WTC11 (cell line): ENCODE measurements at regions not wholly inside any gene's neighbourhood (a gene's known extent, or its start where the extent isn't known, plus 50 kb on each side); places are given as distances from the start of the nearest gene placed in this dataset.

Experiments
- ATAC-seq: fragments of 200-7000 bp; cut with Tn5 transposase; 2 replicates; pipeline ENCODE4 v1.10.0; 2021; ENCODE audit warnings: mild to moderate bottlenecking, moderate library complexity
- CTCF ChIA-PET: fragments of 300-600 bp; sonication (Branson Sonifier 250); formaldehyde crosslinking; loops from one replicate; lab custom pipeline; 2021; ENCODE audit warnings: antibody characterized with exemption; lab: Charles Lee
- POLR2A ChIA-PET: fragments of 350-600 bp; sonication (Branson Sonifier 250); formaldehyde crosslinking; loops from one replicate; lab custom pipeline; 2021; ENCODE audit warnings: antibody characterized with exemption; lab: Charles Lee
- DNase-seq: peaks from one replicate; pipeline ENCODE4 v3.0.0; 2021; ENCODE audit warnings: low spot score
- H3K27ac Mint-ChIP-seq: 2 replicates; pipeline ENCODE4 v1.8.0; 2021; ENCODE audit warnings: mixed read lengths
- H3K27me3 Mint-ChIP-seq: 2 replicates; pipeline ENCODE4 v1.8.0; 2021; ENCODE audit warnings: low read depth, mild to moderate bottlenecking, moderate library complexity, mixed read lengths
- H3K36me3 Mint-ChIP-seq: 2 replicates; pipeline ENCODE4 v1.8.0; 2021; ENCODE audit warnings: mixed read lengths
- H3K4me1 Mint-ChIP-seq: 2 replicates; pipeline ENCODE4 v1.8.0; 2022; ENCODE audit warnings: mixed read lengths
- H3K4me3 Mint-ChIP-seq: 2 replicates; pipeline ENCODE4 v1.8.0; 2021; ENCODE audit warnings: mild to moderate bottlenecking, moderate library complexity, mixed read lengths
- H3K9me3 Mint-ChIP-seq: 2 replicates; pipeline ENCODE4 v1.8.0; 2021; ENCODE audit warnings: mixed read lengths
- ATF2 ChIP-seq: sonication (generic); formaldehyde crosslinking; IDR thresholded peaks from 2 replicates; pipeline ENCODE4 v1.8.1; 2022; ENCODE audit warnings: low read depth, missing genetic modification reagents, borderline replicate concordance
- CREB1 ChIP-seq: sonication (generic); formaldehyde crosslinking; IDR thresholded peaks from 2 replicates; pipeline ENCODE4 v1.8.0; 2023; ENCODE audit warnings: mild to moderate bottlenecking, missing genetic modification reagents
- CTCF ChIP-seq: fragments of 200-600 bp; IDR thresholded peaks from 2 replicates; pipeline ENCODE4 v1.8.0; 2022; ENCODE audit warnings: antibody characterized with exemption
- E2F1 ChIP-seq: sonication (generic); formaldehyde crosslinking; IDR thresholded peaks from 2 replicates; pipeline ENCODE4 v1.8.0; 2022; ENCODE audit warnings: mild to moderate bottlenecking, missing genetic modification reagents
- FOXK1 ChIP-seq: sonication (generic); formaldehyde crosslinking; IDR thresholded peaks from 2 replicates; pipeline ENCODE4 v1.8.0; 2022; ENCODE audit warnings: mild to moderate bottlenecking, moderate library complexity, missing genetic modification reagents
- IRF1 ChIP-seq: sonication (generic); formaldehyde crosslinking; IDR thresholded peaks from 2 replicates; pipeline ENCODE4 v1.8.0; 2023; ENCODE audit warnings: missing genetic modification reagents
- JAZF1 ChIP-seq: fragments of 250-450 bp; sonication (Bioruptor Pico); IDR thresholded peaks from 2 replicates; pipeline ENCODE4 v1.9.0; 2021; ENCODE audit warnings: moderate library complexity, mild to moderate bottlenecking, inconsistent platforms
- MXD4 ChIP-seq: fragments of 250-450 bp; sonication (Bioruptor Pico); IDR thresholded peaks from 2 replicates; pipeline ENCODE4 v1.8.0; 2021; ENCODE audit warnings: mild to moderate bottlenecking, moderate library complexity, borderline replicate concordance
- NR3C1 ChIP-seq: sonication (generic); formaldehyde crosslinking; conservative IDR thresholded peaks from 2 replicates; pipeline ENCODE4 v1.8.1; 2023; ENCODE audit warnings: low read depth, mild to moderate bottlenecking, missing genetic modification reagents
- RORB ChIP-seq: fragments of 250-450 bp; sonication (Bioruptor Pico); IDR thresholded peaks from 2 replicates; pipeline ENCODE4 v1.9.0; 2021; ENCODE audit warnings: mild to moderate bottlenecking
- SP1 ChIP-seq: sonication (generic); formaldehyde crosslinking; conservative IDR thresholded peaks from 2 replicates; pipeline ENCODE4 v1.8.1; 2022; ENCODE audit warnings: missing genetic modification reagents

- peak; percentile 75 for DNase-seq
- no peaks in the 10 kb centered on the region for H3K36me3 Mint-ChIP-seq
- no peak overlapping the region for H3K4me3 Mint-ChIP-seq
- peak; percentile 92 for ATAC-seq
- POLR2A ChIA-PET, result no interaction called here
- H3K27ac Mint-ChIP-seq, result no peak overlapping the region
- peaks cover 15% of the 10 kb centered on the region for H3K9me3 Mint-ChIP-seq
- TF ChIP-seq ATF2 (no peak), CTCF (peak; percentile 80)
- CTCF ChIA-PET, result interaction anchor here (0.8 to 2.4 kb wide), 7 partner anchors 9 to 227 kb away, joined by 3 to 19 read pairs (median 5); no protein-coding TSS in a partner anchor
- no peaks in the 10 kb centered on the region for H3K27me3 Mint-ChIP-seq
- peaks cover 10% of the 10 kb centered on the region for H3K4me1 Mint-ChIP-seq
Measured at GRCh38 chr4:181301735-181302710, 941.2 kb upstream of the TENM3 start.

GRCh38 chr4:181307824-181308223 is 935.4 kb upstream of the TENM3 start:
- no peaks in the 10 kb centered on the region for H3K36me3 Mint-ChIP-seq
- no peak overlapping the region for H3K4me3 Mint-ChIP-seq
- POLR2A ChIA-PET, result no interaction called here
- H3K27me3 Mint-ChIP-seq, result no peaks in the 10 kb centered on the region
- no peak for DNase-seq
- CTCF ChIA-PET, result interaction anchor here (0.9 kb wide), 1 partner anchor 65 kb away, joined by 3 read pairs; no protein-coding TSS in a partner anchor
- no peaks in the 10 kb centered on the region for H3K9me3 Mint-ChIP-seq
- ATAC-seq, result no peak
- H3K27ac Mint-ChIP-seq, result no peak overlapping the region
- H3K4me1 Mint-ChIP-seq, result peaks cover 31% of the 10 kb centered on the region
- no peak for TF ChIP-seq CTCF
- no peak for TF ChIP-seq JAZF1
- TF ChIP-seq SP1 (CRISPR knock-in tag), result no peak
- no peak for TF ChIP-seq FOXK1 (CRISPR knock-in tag)
- no peak for TF ChIP-seq NR3C1
- TF ChIP-seq IRF1 (CRISPR knock-in tag), result no peak
- no peak for TF ChIP-seq CREB1
- TF ChIP-seq RORB (CRISPR knock-in tag), result no peak

GRCh38 chr4:181308476-181309312 is 934.5 kb upstream of the TENM3 start:
- peaks cover 31% of the 10 kb centered on the region for H3K4me1 Mint-ChIP-seq
- no peak overlapping the region for H3K4me3 Mint-ChIP-seq
- no peaks in the 10 kb centered on the region for H3K27me3 Mint-ChIP-seq
- H3K27ac Mint-ChIP-seq, result no peak overlapping the region
- TF ChIP-seq NR3C1, result no peak
- no peak for TF ChIP-seq E2F1 (CRISPR knock-in tag)
- no peak for TF ChIP-seq MXD4 (CRISPR knock-in tag)
- POLR2A ChIA-PET, result no interaction called here
- CTCF ChIA-PET, result interaction anchor here (0.9 kb wide), 1 partner anchor 166 kb away, joined by 6 read pairs; no protein-coding TSS in a partner anchor
- ATAC-seq (no peak; the same call in 1 of the 2 replicates), DNase-seq (no peak)
- no peaks in the 10 kb centered on the region for H3K9me3 Mint-ChIP-seq
- no peaks in the 10 kb centered on the region for H3K36me3 Mint-ChIP-seq
